H54 (cell line): ENCODE measurements at regions not wholly inside any gene's neighbourhood (a gene's known extent, or its start where the extent isn't known, plus 50 kb on each side); places are given as distances from the start of the nearest gene placed in this dataset.

Experiments
- DNase-seq: peaks from one replicate; pipeline ENCODE4 v3.0.0; 2011; ENCODE audit warnings: low spot score, mixed read lengths; ENCODE audit not compliant: insufficient read length
- FAIRE-seq: peaks from 3 replicates; lab custom pipeline; 2011; peaks lifted over from hg19 to GRCh38; lab: Jason Lieb, UNC
- POLR2A ChIP-seq: IDR thresholded peaks from 2 replicates; pipeline ENCODE4 v1.6.1; 2011; ENCODE audit warnings: low read depth, mild to moderate bottlenecking, low read length

DNA sequence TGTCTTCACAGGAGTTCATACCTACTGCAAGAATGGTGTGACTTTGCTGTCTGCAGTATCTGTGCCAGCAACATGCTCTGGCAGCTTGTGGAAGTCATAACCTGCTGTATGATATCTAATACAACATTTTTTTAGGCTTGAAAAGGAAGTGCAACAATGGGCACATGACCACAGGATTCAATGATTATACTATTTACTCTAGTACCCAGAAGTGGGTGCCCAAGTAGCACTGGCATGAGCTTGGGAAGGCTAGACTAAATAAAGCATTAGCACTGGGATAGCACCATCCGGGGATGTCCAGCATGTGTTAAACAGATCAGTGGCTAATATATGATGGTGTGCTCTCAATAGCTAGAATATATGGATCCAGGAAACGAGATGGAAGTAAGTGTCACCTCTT lies 98.6 kb upstream of the PDE4B start:
- FAIRE-seq (no peak), DNase-seq (no peak)
- no peak for TF ChIP-seq POLR2A

DNA sequence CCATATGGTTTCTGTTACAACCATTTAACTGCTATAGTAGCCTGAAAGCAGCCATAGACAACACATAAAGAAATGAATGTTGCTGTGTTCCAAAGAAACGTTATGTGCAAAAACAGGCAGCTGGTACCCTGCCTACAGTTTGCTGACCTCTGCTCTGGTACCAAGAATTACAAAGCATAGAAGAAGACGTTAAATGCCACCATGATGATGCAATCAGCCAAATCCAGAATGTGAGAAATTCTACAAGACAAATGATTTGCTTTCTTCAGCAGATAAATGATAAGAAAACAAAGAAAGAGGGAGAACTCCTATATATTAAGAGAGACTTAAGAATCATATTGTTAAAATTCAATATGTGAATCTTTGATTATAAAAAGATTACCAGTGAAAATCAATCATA lies 97.8 kb upstream of the PDE4B start:
- DNase-seq: no peak
- TF ChIP-seq POLR2A: no peak
- no peak for FAIRE-seq

DNA sequence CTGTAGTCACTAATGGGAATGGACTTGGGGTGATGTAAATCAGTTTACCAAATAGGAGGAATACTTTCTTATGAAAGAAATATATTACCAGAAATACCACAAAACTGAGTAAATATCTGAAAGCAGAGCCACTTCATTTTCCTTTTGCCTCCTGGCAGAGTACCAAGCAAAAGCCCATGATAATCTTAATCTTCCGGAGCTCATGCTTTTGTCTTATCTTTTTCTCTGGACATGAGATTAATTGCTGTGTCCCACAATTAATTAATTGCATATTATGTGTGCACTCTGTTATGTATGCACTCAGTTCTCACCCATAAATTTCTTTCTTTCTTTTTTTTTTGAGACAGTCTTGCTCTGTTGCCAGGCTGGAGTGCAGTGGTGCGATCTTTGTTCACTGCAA lies 94.1 kb upstream of the PDE4B start:
- FAIRE-seq (no peak), DNase-seq (no peak)

DNA sequence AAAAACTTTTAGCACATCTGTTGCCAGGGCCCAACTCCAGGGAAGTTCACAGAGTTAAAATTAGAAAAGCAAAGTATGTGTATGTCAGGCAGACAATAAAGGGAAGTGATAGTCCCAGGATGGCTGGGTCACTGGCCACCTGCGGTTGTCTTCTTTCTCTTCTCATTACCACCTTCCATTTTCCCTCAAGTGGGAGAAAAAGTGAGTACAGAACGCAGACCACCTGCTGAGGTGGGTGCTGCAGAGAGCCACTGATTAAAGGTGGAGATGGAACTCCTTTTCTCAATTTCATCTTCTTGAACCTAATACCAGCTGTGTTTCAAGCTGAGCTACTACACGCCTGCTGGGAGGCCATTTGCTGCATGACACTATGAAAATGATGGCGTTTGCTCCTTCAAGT lies 88.8 kb upstream of the PDE4B start:
- FAIRE-seq (no peak), DNase-seq (no peak)
- TF ChIP-seq POLR2A: no peak

More for the DNA sequence above, 94.1 kb upstream of the PDE4B start:
- no peak for TF ChIP-seq POLR2A

DNA sequence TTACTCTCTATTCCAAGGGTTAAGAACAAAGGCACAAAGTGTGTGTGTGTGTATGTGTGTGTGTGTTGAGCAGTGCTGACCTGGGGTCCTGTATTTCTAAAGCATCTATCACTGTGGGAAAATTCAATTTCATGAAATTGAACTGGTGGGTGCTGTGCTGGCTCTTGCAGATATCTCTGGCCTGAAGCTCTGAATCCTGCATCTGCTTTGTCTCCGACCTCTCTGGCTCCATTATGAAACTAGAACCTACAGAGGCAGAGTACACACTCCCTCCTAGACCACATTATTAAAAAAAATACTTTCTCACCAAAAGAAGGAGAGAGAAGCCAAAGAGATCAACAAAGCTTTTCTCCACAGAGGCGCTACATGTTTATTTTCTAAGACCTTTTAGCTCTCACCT lies 88.4 kb upstream of the PDE4B start:
- no peak for TF ChIP-seq POLR2A
- FAIRE-seq: no peak
- no peak for DNase-seq

DNA sequence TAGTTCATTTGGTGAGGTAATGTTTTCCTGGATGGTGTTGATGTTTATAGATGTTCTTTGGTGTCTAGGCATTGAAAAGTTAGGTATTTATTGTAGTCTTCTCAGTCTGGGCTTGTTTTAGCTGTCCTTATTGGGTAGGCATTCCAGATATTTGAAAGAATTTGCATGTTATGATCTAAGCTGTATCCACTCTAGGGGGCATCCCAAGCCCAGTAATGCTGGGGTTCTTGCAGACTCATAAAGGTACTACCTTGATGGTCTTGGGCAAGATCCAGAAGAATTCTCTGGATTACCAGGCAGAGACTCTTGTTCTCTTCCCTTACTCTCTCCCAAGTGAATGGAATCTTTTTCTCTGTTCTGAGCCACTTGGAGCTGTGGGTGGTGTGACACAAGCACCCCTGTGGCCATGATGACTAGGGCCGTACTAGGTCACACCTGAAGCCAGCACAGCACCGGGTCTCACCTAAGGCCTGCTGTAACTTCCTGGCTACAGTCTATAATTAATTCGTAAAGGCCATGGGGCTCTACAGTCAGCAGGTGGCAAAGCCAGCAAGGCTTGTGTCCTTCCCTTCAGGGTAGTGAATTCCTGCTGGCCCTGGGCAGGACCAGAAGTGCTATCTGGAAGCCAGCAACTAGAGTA lies 74.8 kb upstream of the PDE4B start:
- DNase-seq (no peak), FAIRE-seq (no peak)
- no peak for TF ChIP-seq POLR2A

DNA sequence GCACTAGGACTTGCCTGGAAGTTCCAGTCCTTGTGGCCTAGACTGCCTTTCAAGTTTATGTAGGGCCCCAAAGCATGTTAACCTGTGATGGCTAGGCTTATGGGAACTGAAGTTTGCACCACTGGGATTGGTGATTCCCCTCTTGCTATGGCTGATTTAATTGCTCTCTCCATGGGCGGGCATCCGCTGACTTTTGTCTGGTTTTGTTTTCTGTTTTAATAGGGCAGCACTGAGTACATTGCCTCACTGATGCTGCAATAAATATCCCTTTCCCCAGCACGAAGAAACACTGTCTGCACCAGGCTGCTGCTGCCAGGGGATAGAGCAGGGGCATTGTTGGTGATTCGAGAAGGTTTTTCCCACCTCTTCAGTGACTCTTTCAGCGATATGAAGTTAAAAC lies 73.3 kb upstream of the PDE4B start:
- TF ChIP-seq POLR2A: no peak
- DNase-seq (no peak), FAIRE-seq (no peak)

DNA sequence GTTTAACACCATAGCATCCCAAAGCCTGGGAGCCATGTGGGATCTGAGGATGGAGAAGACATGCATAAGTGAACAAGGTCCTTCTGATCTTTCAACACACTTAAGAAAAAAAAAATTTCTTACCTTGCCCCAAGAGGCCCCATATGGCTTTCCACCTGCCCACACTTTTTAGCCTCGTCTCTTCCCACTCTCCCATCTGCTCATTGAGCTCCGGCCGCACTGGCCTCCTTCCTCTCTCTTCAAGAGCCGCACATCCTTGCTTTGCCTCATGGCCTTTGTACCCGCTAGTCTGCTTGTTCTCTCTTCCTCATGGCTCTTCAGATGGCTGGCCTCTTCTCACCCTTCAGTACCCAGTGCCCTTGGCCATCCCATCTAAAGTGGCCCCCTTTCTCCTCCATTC lies 70.2 kb upstream of the PDE4B start:
- no peak for TF ChIP-seq POLR2A
- FAIRE-seq (no peak), DNase-seq (no peak)

DNA sequence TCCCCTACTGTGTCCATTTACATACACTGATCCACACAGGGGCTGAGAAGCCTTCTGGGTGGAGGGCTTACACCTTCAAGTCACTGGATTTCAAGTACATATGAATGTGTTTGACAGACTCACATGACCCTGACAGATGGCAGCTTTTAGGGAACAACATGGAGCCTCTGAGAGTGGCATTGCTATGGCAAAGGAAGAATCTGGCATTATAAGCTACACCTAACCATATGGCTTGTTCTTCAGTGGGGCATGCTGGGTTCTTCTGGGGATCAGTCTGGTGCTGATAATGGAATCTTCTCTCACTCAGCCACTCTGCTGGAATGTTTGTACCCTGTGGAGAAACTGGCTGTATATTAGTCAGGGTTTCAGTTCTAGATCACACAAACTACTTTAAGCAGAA lies 68.5 kb upstream of the PDE4B start:
- FAIRE-seq (no peak), DNase-seq (no peak)
- TF ChIP-seq POLR2A: no peak

DNA sequence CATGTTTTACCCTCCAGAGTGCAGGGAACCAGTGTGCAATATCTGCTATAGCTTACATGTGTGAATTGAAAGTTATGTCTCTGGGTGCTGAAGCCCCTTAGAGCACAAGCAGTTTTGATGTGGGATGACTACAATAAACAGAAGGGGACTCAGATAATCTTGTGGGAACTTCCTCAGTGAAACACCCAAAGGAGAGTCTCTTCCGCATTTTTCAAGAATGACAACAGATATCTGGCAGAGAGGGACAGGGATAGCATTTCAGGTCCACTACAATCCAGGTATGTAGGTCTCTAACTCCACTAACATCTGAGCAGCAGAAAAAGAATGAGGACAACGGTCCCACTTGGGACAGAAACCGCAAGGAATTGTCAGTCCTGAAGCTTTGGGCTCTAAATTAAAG lies 67.6 kb upstream of the PDE4B start:
- FAIRE-seq (no peak), DNase-seq (no peak)
- TF ChIP-seq POLR2A: no peak

DNA sequence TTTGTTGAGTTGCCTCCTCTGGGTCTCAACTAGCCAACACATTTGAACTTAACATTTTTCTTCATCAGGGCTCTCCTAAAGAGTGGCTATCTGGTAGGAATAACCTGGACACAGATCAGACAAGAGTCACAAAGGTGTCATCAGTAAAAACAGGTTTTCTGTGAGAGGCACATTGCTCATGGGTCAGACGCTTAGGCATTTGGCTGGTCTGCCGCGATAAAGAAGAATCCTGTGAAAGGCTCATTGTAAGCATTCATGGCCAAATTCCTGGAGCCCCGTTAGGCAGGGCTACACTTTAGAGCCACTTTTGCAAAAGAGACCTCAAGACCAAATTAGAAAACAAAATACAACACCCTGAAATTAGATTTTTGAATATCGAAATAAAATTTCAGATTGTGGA lies 64.2 kb upstream of the PDE4B start:
- DNase-seq: no peak
- FAIRE-seq: no peak
- TF ChIP-seq POLR2A: no peak

DNA sequence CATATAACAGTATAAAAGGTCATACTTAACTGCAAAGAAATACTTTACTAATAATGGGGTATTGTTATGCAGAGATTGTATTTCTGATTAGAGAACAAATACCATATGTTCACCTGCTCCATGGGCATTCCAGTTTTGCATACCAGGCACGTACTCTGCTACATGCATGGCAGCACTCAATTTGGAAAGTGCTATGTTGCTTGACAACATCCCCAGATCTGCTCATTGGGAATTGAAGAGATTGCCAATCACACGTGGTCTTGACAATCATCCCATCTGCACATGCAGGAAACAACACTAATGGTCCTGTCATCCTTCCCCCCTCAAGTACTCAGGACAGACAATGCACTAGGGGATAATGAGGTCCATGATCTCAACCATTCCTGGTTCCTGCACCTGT lies 63.4 kb upstream of the PDE4B start:
- FAIRE-seq (no peak), DNase-seq (no peak)
- no peak for TF ChIP-seq POLR2A

DNA sequence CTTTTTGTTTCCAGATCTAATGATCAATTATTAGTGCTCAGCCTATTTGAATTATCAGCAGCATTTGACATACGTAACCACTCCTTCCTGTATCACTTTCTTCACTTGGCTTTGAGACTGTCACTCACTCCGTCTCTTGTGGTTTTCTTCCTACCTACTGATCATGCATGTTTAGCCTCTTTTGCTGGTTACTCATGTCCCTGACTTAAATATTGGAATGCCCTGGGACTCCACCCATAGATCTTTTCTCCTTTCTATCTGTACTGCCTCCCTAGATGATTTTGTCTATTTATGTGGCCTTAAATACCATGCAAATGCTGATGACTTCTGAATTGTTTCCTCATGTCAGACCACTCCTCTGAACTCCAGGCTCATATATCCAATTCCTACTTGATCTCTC lies 57.7 kb upstream of the PDE4B start:
- DNase-seq (no peak), FAIRE-seq (no peak)
- TF ChIP-seq POLR2A: no peak

DNA sequence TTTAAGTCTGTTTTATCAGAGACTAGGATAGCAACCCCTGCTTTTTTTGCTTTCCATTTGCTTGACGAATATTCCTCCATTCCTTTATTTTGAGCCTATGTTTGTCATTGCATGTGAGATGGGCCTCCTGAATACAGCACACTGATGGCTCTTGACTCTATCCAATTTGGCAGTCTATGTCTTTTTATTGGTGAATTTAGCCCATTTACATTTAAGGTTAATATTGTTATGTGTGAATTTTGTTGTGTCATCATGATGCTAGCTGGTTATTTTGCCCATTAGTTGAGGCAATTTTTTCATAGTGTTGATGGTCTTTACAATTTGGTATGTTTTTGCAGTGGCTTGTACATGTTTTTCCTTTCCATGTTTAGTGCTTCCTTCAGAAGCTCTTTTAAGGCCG lies 50.7 kb upstream of the PDE4B start:
- no peak for TF ChIP-seq POLR2A

More for the DNA sequence above, 50.7 kb upstream of the PDE4B start:
- no peak for FAIRE-seq
- no peak for DNase-seq
